HepG2 (cell line): ENCODE measurements at regions not wholly inside any gene's neighbourhood (a gene's known extent, or its start where the extent isn't known, plus 50 kb on each side); places are given as distances from the start of the nearest gene placed in this dataset.

Experiments used
- MAFF ChIP-seq: IDR thresholded peaks from 2 replicates; pipeline ENCODE4 v1.6.1; 2011; ENCODE audit warnings: low read depth, low read length, improper control_type of control experiment
- TRAFD1 ChIP-seq: sonication (generic); formaldehyde crosslinking; IDR thresholded peaks from 2 replicates; pipeline ENCODE4 v1.5.1; 2020; ENCODE audit warnings: missing genetic modification reagents, mild to moderate bottlenecking, borderline replicate concordance
- TF ChIP-seq, protein P1 (sequence below): sonication (generic); formaldehyde crosslinking; IDR thresholded peaks from 2 replicates; pipeline ENCODE4 v1.4.0; 2020; ENCODE audit warnings: missing genetic modification reagents

DNA sequence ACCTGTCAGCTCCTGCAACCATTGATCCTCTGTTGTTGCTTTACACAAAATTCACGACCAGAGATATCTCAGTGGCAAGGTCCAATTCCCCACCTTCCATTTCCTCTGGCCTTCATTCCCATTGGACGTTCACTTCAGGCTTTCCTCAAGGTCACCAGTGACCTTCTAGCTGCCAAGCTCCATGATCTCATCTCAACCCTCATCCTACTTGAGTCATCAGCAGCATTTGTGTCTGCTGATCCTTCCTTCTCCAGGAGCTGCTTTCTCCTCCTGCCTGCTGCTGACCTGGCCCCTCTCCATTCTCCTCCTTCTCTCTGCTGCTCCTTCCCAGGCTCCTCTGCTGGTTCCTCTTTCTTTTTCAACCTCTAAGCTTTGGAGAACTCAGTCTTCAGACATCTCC lies 66.2 kb upstream of the C10orf90 start:
- TF ChIP-seq MAFF = no peak
- TF ChIP-seq, protein P1, sequence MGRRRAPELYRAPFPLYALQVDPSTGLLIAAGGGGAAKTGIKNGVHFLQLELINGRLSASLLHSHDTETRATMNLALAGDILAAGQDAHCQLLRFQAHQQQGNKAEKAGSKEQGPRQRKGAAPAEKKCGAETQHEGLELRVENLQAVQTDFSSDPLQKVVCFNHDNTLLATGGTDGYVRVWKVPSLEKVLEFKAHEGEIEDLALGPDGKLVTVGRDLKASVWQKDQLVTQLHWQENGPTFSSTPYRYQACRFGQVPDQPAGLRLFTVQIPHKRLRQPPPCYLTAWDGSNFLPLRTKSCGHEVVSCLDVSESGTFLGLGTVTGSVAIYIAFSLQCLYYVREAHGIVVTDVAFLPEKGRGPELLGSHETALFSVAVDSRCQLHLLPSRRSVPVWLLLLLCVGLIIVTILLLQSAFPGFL (CRISPR knock-in tag) = no peak
- no peak for TF ChIP-seq TRAFD1 (CRISPR knock-in tag)
